Kidney (tissue), 13 donors: ENCODE measurements at regions not wholly inside any gene's neighbourhood (a gene's known extent, or its start where the extent isn't known, plus 50 kb on each side); places are given as distances from the start of the nearest gene placed in this dataset.

Experiments used
- DNase-seq, 5 donors: peaks; one replicate each; pipeline ENCODE4 v3.0.0-alpha.2; 2013 to 2020
- FAIRE-seq: peaks from 2 replicates; lab custom pipeline; 2012; peaks lifted over from hg19 to GRCh38; lab: Jason Lieb, UNC
- H3K27ac ChIP-seq, 2 donors: one replicate each; pipeline ENCODE4 v1.7.0; 2013; ENCODE audit warnings: low read depth in 2 of 2, low read length in 2 of 2, inconsistent platforms in 1 of 2
- H3K27me3 ChIP-seq: one replicate; pipeline ENCODE4 v1.7.1; 2013; ENCODE audit warnings: low read length, inconsistent platforms; ENCODE audit not compliant: control insufficient read depth, insufficient read depth
- H3K36me3 ChIP-seq, 3 donors: one replicate each; pipeline versions ENCODE4 v1.7.0 to v1.7.1; 2013; ENCODE audit warnings: low read length in 3 of 3, control low read depth in 1 of 3, inconsistent platforms in 1 of 3; ENCODE audit not compliant: insufficient read depth in 3 of 3, control insufficient read depth in 2 of 3
- H3K4me1 ChIP-seq, 3 donors: one replicate each; pipeline versions ENCODE4 v1.7.0 to v1.7.1; 2013; ENCODE audit warnings: low read length in 3 of 3, inconsistent platforms in 1 of 3, low read depth in 1 of 3; ENCODE audit not compliant: control insufficient read depth in 2 of 3, insufficient read depth in 2 of 3
- H3K4me3 ChIP-seq, 3 donors: one replicate each; pipeline versions ENCODE4 v1.7.0 to v1.8.1; 2013; ENCODE audit warnings: low read length in 3 of 3, control low read depth in 1 of 3, inconsistent platforms in 1 of 3
- H3K9ac ChIP-seq, 3 donors: one replicate each; pipeline versions ENCODE4 v1.7.0 to v1.7.1; 2013; ENCODE audit warnings: low read length in 3 of 3, control low read depth in 1 of 3, inconsistent platforms in 1 of 3
- H3K9me3 ChIP-seq, 3 donors: one replicate each; pipeline versions ENCODE4 v1.7.0 to v1.7.1; 2013; ENCODE audit warnings: low read length in 3 of 3, control low read depth in 1 of 3, inconsistent platforms in 1 of 3; ENCODE audit not compliant: control insufficient read depth in 2 of 3, insufficient read depth in 1 of 3
- CTCF ChIP-seq: IDR thresholded peaks from 3 replicates; pipeline ENCODE4 v1.5.1; 2012; ENCODE audit warnings: mild to moderate bottlenecking, moderate library complexity, borderline replicate concordance; ENCODE audit not compliant: insufficient read depth; ENCODE audit errors: extremely low read depth
- intact Hi-C: fragments of 100-400 bp; cut with DNase I; formaldehyde crosslinking; loops from one replicate; pipeline ENCODE4 v1.11.1; 2022
- donor health status: control.
- donor health status: control.
- donor health status: control.
- donor health status: control.
- donor health status: control.
- donor health status: DM: yes; HTN: yes; CAD: no.
- donor health status: Normal renal cell carcinoma (clear cell type).

GRCh38 chr4:11878241-11878640, 449.5 kb upstream of the HS3ST1 start:
- Histone ChIP-seq H3K36me3 (no peaks in the 10 kb centered on the region), H3K9ac (no peak overlapping the region), H3K4me1 (no peaks in the 10 kb centered on the region), H3K27me3 (no peaks in the 10 kb centered on the region), H3K4me3 (no peak overlapping the region), H3K27ac (no peak overlapping the region), H3K9me3 (no peaks in the 10 kb centered on the region)
- FAIRE-seq, result no peak
- no peak for DNase-seq
- intact Hi-C loops, result no loop called here
- TF ChIP-seq CTCF, result no peak

GRCh38 chr4:11876104-11876503, 447.4 kb upstream of the HS3ST1 start:
- intact Hi-C loops, result no loop called here
- H3K9ac ChIP-seq, result no peak overlapping the region
- no peaks in the 10 kb centered on the region for H3K9me3 ChIP-seq
- FAIRE-seq (no peak), DNase-seq (no peak)
- H3K27me3 ChIP-seq, result no peaks in the 10 kb centered on the region
- no peak overlapping the region for H3K27ac ChIP-seq
- no peaks in the 10 kb centered on the region for H3K4me1 ChIP-seq
- H3K4me3 ChIP-seq, result no peak overlapping the region
- H3K36me3 ChIP-seq, result no peaks in the 10 kb centered on the region
- no peak for TF ChIP-seq CTCF

- DNase-seq (no peak), FAIRE-seq (no peak)
- Histone ChIP-seq H3K4me1 (no peaks in the 10 kb centered on the region), H3K36me3 (no peaks in the 10 kb centered on the region), H3K27me3 (no peaks in the 10 kb centered on the region), H3K9me3 (no peaks in the 10 kb centered on the region), H3K4me3 (no peak overlapping the region), H3K27ac (no peak overlapping the region), H3K9ac (no peak overlapping the region)
- TF ChIP-seq CTCF, result no peak
- intact Hi-C loops, result no loop called here
Observed at GRCh38 chr4:11869191-11869870, 440.6 kb upstream of the HS3ST1 start.

GRCh38 chr4:11866391-11866790, 437.7 kb upstream of the HS3ST1 start:
- no peaks in the 10 kb centered on the region for H3K36me3 ChIP-seq
- FAIRE-seq, result no peak
- no peaks in the 10 kb centered on the region for H3K27me3 ChIP-seq
- no peak overlapping the region for H3K4me3 ChIP-seq
- no peaks in the 10 kb centered on the region for H3K4me1 ChIP-seq
- H3K9me3 ChIP-seq, result peaks cover 0 to 6% (median 0%) of the 10 kb centered on the region in 3 donors
- no peak for DNase-seq
- H3K27ac ChIP-seq, result no peak overlapping the region
- intact Hi-C loops, result no loop called here
- no peak overlapping the region for H3K9ac ChIP-seq
- TF ChIP-seq CTCF, result no peak
